ENCODE measurements at regions not wholly inside any gene's neighbourhood (a gene's known extent, or its start where the extent isn't known, plus 50 kb on each side); places are given as distances from the start of the nearest gene placed in this dataset.

DNA sequence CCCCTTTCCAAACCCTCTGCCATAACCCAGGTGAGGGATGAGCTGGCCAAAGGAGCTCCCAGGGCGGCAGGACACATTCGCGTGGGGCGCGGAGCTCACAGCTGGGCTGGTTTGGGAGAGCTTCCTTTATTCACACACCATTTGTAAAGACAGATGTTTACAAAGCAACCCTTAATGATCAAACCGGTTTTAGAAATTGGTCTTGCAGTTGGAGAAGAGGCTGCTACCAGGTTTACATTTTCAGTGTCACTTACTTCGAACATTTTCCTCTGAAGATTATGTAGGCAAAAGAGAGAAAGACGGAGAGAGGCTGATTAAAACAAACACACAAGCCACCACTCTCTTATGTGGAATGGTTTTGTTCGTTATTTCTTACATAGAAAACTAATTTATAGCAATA lies 648.7 kb downstream of the IRX1 start:
- Histone ChIP-seq H3K18ac (ENCODE audit: insufficient read length, low read depth, low read length) (no peak overlapping the region), H3K56ac (ENCODE audit: insufficient read length, low read depth, low read length) (no peak overlapping the region), H2BK20ac (ENCODE audit: low read depth, low read length, poor library complexity, severe bottlenecking) (no peak overlapping the region), H4K8ac (replicated peaks; ENCODE audit: insufficient read length, low read depth, low read length) (no peak overlapping the region), H2BK120ac (ENCODE audit: low read depth, low read length, poor library complexity, severe bottlenecking) (no peak overlapping the region), H3K14ac (ENCODE audit: insufficient read depth, low read length) (no peak overlapping the region), H2BK12ac (ENCODE audit: insufficient read length, low read depth, low read length) (no peak overlapping the region), H3K4me2 (ENCODE audit: insufficient read depth, insufficient read length, low read length) (no peak overlapping the region), H3K23ac (ENCODE audit: insufficient read length, low read depth, low read length) (no peak overlapping the region), H2AK5ac (ENCODE audit: insufficient read length, low read length) (no peak overlapping the region), H3K4ac (ENCODE audit: low read depth, low read length) (no peak overlapping the region), H3K9me3 (ENCODE audit: control insufficient read depth, low read depth, low read length) (no peaks in the 10 kb centered on the region), H4K5ac (ENCODE audit: insufficient read length, low read depth, low read length) (no peak overlapping the region), H3K79me1 (ENCODE audit: insufficient read depth, low read depth, low read length, poor library complexity, severe bottlenecking) (no peaks in the 10 kb centered on the region), H3K27me3 (ENCODE audit: insufficient read depth, low read length) (no peaks in the 10 kb centered on the region), H3K9ac (ENCODE audit: extremely low read depth, insufficient read length, low read length) (no peak overlapping the region), H4K91ac (ENCODE audit: insufficient read length, low read depth, low read length) (no peak overlapping the region), H2BK5ac (ENCODE audit: insufficient read length, low read length) (no peak overlapping the region), H3T11ph (ENCODE audit: low read length) (no peak overlapping the region), H3K79me2 (ENCODE audit: insufficient read depth, low read length) (no peaks in the 10 kb centered on the region), H3K27ac (ENCODE audit: insufficient read length, low read depth, low read length) (no peak overlapping the region), H2BK15ac (ENCODE audit: low read depth, low read length) (no peak overlapping the region), H3K23me2 (ENCODE audit: insufficient read length, low read depth, low read length, poor library complexity, severe bottlenecking) (no peaks in the 10 kb centered on the region), H3K4me1 (ENCODE audit: insufficient read depth, low read length) (no peaks in the 10 kb centered on the region; the same call in 1 of the 2 replicates), H4K20me1 (ENCODE audit: control insufficient read depth, insufficient read depth, insufficient read length) (no peaks in the 10 kb centered on the region), H2AFZ (ENCODE audit: low read length) (peak overlapping the region; percentile 32)
- H3K27me3 Mint-ChIP-seq (ENCODE audit: low read depth) = no peaks in the 10 kb centered on the region; the same call in 1 of the 2 replicates
- H3K4me1 Mint-ChIP-seq = peaks cover 13 to 15% of the 10 kb centered on the region in 2 experiments
- DNase-seq = no peak
- no peaks in the 10 kb centered on the region; a peak in 1 of 5 replicates for H3K9me3 Mint-ChIP-seq
- TF ChIP-seq CTCF (conservative IDR thresholded peaks at IDR 0.05) = no peak
- no peaks in the 10 kb centered on the region for H3K36me3 Mint-ChIP-seq (ENCODE audit: insufficient read depth in 1 of 3, low read depth in 3 of 3)
- WGBS (ENCODE audit: extremely low coverage, insufficient read length, low lambda C conversion rate) = no CpG with 5 or more reads among the region's 9 CpGs
- H3K27ac Mint-ChIP-seq = no peak overlapping the region; a peak in 2 of 7 replicates
- H3K4me3 Mint-ChIP-seq = peak overlapping the region in 1 of 2 experiments; percentile 39; a peak in 1 of 5 replicates

Measured in H9 (cell line).